ENCODE measurements at regions not wholly inside any gene's neighbourhood (a gene's known extent, or its start where the extent isn't known, plus 50 kb on each side); places are given as distances from the start of the nearest gene placed in this dataset.

GRCh38 chr3:176415661-176416295 lies 781.5 kb downstream of the TBL1XR1 start:
- H3K4me1 Mint-ChIP-seq (ENCODE audit: low read depth): no peaks in the 10 kb centered on the region
- H3K27me3 Mint-ChIP-seq (ENCODE audit: low read depth): no peaks in the 10 kb centered on the region

DNA sequence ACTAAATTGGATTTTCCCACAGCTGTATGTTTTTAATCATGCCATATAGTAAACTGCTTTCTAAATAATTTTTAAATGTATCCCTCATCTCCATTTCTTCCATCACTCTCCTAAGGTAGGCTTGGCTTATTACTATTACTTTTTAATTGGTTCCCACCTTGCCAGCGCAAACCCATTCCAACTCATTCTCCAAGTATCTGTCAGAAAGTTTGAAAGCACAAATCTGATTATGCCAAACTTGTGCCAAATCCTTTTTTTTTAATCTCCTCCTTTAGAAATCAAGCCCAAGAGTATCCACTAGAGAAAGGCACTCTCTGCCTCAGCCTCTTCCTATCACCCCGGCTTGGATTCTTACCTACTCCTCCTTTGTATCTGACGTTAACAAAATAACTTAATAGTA lies 784.5 kb downstream of the TBL1XR1 start:
- H3K9me3 Mint-ChIP-seq: peaks cover 0 to 6% of the 10 kb centered on the region in 2 donors
- no peaks in the 10 kb centered on the region for H3K36me3 Mint-ChIP-seq (ENCODE audit: insufficient read depth in 2 of 2)
- ATAC-seq (replicated peaks in 1 of 2) (no peak), DNase-seq (no peak)
- no peak overlapping the region for H3K27ac Mint-ChIP-seq
- no peaks in the 10 kb centered on the region for H3K27me3 Mint-ChIP-seq (ENCODE audit: low read depth)
- H3K4me3 Mint-ChIP-seq: no peak overlapping the region
- no peaks in the 10 kb centered on the region for H3K4me1 Mint-ChIP-seq (ENCODE audit: low read depth)

More at GRCh38 chr3:176415661-176416295, 781.5 kb downstream of the TBL1XR1 start:
- DNase-seq (no peak), ATAC-seq (replicated peaks in 1 of 2) (no peak)
- H3K9me3 Mint-ChIP-seq: peaks cover 0 to 6% of the 10 kb centered on the region in 2 donors
- no peaks in the 10 kb centered on the region for H3K36me3 Mint-ChIP-seq (ENCODE audit: insufficient read depth in 2 of 2)
- H3K4me3 Mint-ChIP-seq: no peak overlapping the region
- H3K27ac Mint-ChIP-seq: no peak overlapping the region

- ATAC-seq (replicated peaks in 1 of 2): no peak
- Mint-ChIP-seq H3K9me3 (peaks cover 4 to 5% of the 10 kb centered on the region in 2 donors), H3K4me1 (ENCODE audit: low read depth) (no peaks in the 10 kb centered on the region), H3K27ac (no peak overlapping the region), H3K27me3 (ENCODE audit: low read depth) (no peaks in the 10 kb centered on the region), H3K4me3 (no peak overlapping the region), H3K36me3 (ENCODE audit: insufficient read depth in 2 of 2) (no peaks in the 10 kb centered on the region)
- DNase-seq: no peak
These were observed 793.8 kb downstream of the TBL1XR1 start for GRCh38 chr3:176403531-176403930.

DNA sequence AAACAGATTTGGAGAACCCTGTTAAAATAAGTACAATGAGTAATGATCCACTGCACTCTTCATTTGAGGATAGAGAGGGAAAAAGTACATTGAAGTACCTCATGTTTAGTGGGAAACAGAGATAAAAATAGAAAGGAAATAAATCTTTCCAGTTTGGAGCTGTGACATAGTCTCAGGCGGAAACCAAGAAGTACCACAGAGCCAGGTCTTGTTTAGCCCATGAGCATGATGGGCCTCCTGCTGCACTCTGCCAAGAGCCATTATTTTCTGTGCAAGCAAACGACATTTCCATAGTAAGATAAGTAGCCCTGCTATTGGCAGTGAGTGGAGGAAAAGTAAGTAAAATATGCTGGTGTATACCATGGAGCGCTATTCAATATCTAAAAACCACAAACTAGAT lies 796.1 kb downstream of the TBL1XR1 start:
- peaks cover 0 to 2% of the 10 kb centered on the region in 2 donors for H3K36me3 Mint-ChIP-seq (ENCODE audit: insufficient read depth in 2 of 2)
- H3K4me3 Mint-ChIP-seq: no peak overlapping the region
- DNase-seq (no peak), ATAC-seq (replicated peaks in 1 of 2) (no peak)
- no peak overlapping the region for H3K27ac Mint-ChIP-seq
- H3K4me1 Mint-ChIP-seq (ENCODE audit: low read depth): no peaks in the 10 kb centered on the region
- no peaks in the 10 kb centered on the region for H3K27me3 Mint-ChIP-seq (ENCODE audit: low read depth)
- H3K9me3 Mint-ChIP-seq: peaks cover 8 to 11% of the 10 kb centered on the region in 2 donors

DNA sequence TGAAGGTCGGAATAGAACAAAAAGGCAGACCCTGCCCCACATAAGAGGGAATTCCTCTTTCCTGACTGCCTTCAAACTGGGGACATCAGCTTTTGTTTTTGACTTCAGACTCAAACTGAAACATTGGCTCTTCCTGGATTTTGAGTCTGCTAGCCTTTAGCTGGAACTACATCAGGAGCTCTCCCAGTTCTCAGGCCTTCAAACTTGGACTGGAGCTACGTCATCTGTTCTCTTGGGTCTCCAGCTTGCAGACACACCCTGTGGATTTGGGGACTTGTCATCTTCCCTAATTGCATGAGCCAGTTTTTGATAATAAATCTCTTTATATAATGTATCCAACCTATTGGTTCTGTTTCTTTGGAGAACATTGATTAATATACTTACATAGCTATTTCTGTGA lies 798.1 kb downstream of the TBL1XR1 start:
- ATAC-seq (replicated peaks in 1 of 2) (no peak), DNase-seq (no peak)
- Mint-ChIP-seq H3K27ac (no peak overlapping the region), H3K27me3 (ENCODE audit: low read depth) (no peaks in the 10 kb centered on the region), H3K4me1 (ENCODE audit: low read depth) (no peaks in the 10 kb centered on the region), H3K4me3 (no peak overlapping the region), H3K9me3 (peaks cover 9 to 15% of the 10 kb centered on the region in 2 donors), H3K36me3 (ENCODE audit: insufficient read depth in 2 of 2) (peaks cover 0 to 2% of the 10 kb centered on the region in 2 donors)

GRCh38 chr3:176395240-176395639 lies 802.0 kb downstream of the TBL1XR1 start:
- H3K36me3 Mint-ChIP-seq (ENCODE audit: insufficient read depth in 2 of 2): peaks cover 0 to 5% of the 10 kb centered on the region in 2 donors
- peaks cover 9 to 16% of the 10 kb centered on the region in 2 donors for H3K9me3 Mint-ChIP-seq
- no peak overlapping the region for H3K4me3 Mint-ChIP-seq
- DNase-seq (no peak), ATAC-seq (replicated peaks in 1 of 2) (no peak)
- no peaks in the 10 kb centered on the region for H3K27me3 Mint-ChIP-seq (ENCODE audit: low read depth)
- no peak overlapping the region for H3K27ac Mint-ChIP-seq
- H3K4me1 Mint-ChIP-seq (ENCODE audit: low read depth): no peaks in the 10 kb centered on the region

- no peaks in the 10 kb centered on the region for H3K27me3 Mint-ChIP-seq (ENCODE audit: low read depth)
- peaks cover 6 to 7% of the 10 kb centered on the region in 2 donors for H3K9me3 Mint-ChIP-seq
- no peak for DNase-seq
- no peaks in the 10 kb centered on the region for H3K36me3 Mint-ChIP-seq (ENCODE audit: insufficient read depth in 2 of 2)
- no peak overlapping the region for H3K27ac Mint-ChIP-seq
- H3K4me1 Mint-ChIP-seq (ENCODE audit: low read depth): no peaks in the 10 kb centered on the region
- no peak overlapping the region for H3K4me3 Mint-ChIP-seq
- ATAC-seq (replicated peaks in 1 of 2): no peak
These were observed 818.5 kb downstream of the TBL1XR1 start for GRCh38 chr3:176378789-176379188.

DNA sequence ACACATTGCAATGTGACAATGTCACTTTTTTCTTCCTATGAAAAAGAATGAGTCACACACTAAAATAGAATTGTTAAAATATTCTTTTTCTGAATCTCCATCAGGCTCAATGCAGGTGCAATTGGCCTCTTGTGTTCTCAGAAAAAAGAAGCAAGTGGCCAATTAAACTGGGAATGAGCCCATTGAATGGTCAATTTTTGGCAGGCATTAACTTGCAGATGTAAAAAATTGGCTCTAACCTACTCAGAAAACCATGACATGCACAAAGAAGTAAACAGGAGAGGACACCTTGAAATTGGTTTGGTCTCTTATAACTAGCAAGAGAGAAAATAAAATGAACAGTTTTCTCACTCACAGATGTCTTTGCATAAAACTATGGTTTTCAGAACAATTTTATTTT lies 820.8 kb downstream of the TBL1XR1 start:
- no peak for ATAC-seq (replicated peaks in 1 of 2)
- H3K4me3 Mint-ChIP-seq: no peak overlapping the region
- no peaks in the 10 kb centered on the region for H3K36me3 Mint-ChIP-seq (ENCODE audit: insufficient read depth in 2 of 2)
- no peak overlapping the region for H3K27ac Mint-ChIP-seq
- H3K4me1 Mint-ChIP-seq (ENCODE audit: low read depth): no peaks in the 10 kb centered on the region
- H3K9me3 Mint-ChIP-seq: peaks cover under 1 to 6% of the 10 kb centered on the region in 2 donors
- no peaks in the 10 kb centered on the region for H3K27me3 Mint-ChIP-seq (ENCODE audit: low read depth)
- DNase-seq: no peak

GRCh38 chr3:176375519-176375918 lies 821.8 kb downstream of the TBL1XR1 start:
- Mint-ChIP-seq H3K4me3 (no peak overlapping the region), H3K36me3 (ENCODE audit: insufficient read depth in 2 of 2) (no peaks in the 10 kb centered on the region), H3K27ac (no peak overlapping the region), H3K4me1 (ENCODE audit: low read depth) (no peaks in the 10 kb centered on the region), H3K27me3 (ENCODE audit: low read depth) (no peaks in the 10 kb centered on the region), H3K9me3 (peaks cover 0 to 4% of the 10 kb centered on the region in 2 donors)
- ATAC-seq (replicated peaks in 1 of 2) (no peak), DNase-seq (no peak)

DNA sequence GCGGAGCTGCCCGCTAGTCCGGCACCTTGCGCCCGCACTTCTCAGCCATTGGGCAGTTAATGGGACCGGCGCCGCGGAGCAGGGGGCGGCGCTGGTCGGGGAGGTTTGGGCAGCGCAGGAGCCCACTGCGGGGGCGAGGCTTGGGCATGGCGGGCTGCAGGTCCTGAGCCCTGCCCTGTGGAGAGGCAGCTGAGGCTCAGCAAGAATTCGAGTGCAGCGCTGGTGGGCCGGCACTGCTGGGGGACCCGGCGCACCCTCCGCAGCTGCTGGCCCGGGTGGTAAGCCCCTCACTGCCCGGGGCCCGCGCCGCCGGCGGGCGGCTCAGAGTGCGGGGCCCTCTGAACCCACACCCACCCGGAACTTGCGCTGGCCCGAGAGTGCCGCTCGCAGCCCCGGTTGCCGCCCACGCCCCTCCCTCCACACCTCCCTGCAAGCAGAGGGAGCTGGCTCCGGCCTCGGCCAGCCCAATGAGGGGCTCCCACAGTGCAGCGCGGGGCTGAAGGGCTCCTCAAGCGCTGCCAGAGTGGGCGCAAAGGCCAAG lies 835.0 kb downstream of the TBL1XR1 start:
- ATAC-seq (replicated peaks in 1 of 2) (no peak), DNase-seq (no peak)
- Mint-ChIP-seq H3K9me3 (peaks cover 1 to 4% of the 10 kb centered on the region in 2 donors), H3K4me3 (no peak overlapping the region), H3K36me3 (ENCODE audit: insufficient read depth in 2 of 2) (no peaks in the 10 kb centered on the region), H3K27ac (no peak overlapping the region), H3K27me3 (ENCODE audit: low read depth) (no peaks in the 10 kb centered on the region), H3K4me1 (ENCODE audit: low read depth) (no peaks in the 10 kb centered on the region)

GRCh38 chr3:176359211-176359610 lies 838.1 kb downstream of the TBL1XR1 start:
- Mint-ChIP-seq H3K27ac (no peak overlapping the region), H3K4me1 (ENCODE audit: low read depth) (no peaks in the 10 kb centered on the region), H3K36me3 (ENCODE audit: insufficient read depth in 2 of 2) (no peaks in the 10 kb centered on the region), H3K9me3 (peaks cover 1 to 2% of the 10 kb centered on the region in 2 donors), H3K4me3 (no peak overlapping the region), H3K27me3 (ENCODE audit: low read depth) (no peaks in the 10 kb centered on the region)
- DNase-seq: no peak
- no peak for ATAC-seq (replicated peaks in 1 of 2)

DNA sequence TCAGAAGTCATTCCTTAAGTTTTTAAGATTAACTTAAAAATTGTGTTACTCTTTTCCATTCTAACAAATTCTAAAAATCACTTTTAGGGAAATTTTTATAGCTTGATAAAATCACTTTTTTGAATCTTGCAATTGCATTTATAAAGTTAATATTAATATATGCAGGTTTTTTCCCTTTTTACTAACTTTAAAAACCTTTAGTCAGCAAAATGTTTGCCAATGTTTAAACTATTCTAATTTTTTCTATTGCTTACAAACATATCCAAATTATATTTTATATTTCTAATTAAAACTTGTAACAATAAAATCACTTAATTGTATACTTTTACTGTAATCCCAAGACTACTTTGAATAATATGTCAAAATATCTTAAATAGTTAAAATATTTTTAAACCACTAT lies 839.4 kb downstream of the TBL1XR1 start:
- Mint-ChIP-seq H3K4me1 (ENCODE audit: low read depth) (no peaks in the 10 kb centered on the region), H3K4me3 (no peak overlapping the region), H3K27ac (no peak overlapping the region), H3K27me3 (ENCODE audit: low read depth) (no peaks in the 10 kb centered on the region), H3K9me3 (peaks cover 0 to 3% of the 10 kb centered on the region in 2 donors), H3K36me3 (ENCODE audit: insufficient read depth in 2 of 2) (no peaks in the 10 kb centered on the region)
- no peak for DNase-seq
- no peak for ATAC-seq (replicated peaks in 1 of 2)

DNA sequence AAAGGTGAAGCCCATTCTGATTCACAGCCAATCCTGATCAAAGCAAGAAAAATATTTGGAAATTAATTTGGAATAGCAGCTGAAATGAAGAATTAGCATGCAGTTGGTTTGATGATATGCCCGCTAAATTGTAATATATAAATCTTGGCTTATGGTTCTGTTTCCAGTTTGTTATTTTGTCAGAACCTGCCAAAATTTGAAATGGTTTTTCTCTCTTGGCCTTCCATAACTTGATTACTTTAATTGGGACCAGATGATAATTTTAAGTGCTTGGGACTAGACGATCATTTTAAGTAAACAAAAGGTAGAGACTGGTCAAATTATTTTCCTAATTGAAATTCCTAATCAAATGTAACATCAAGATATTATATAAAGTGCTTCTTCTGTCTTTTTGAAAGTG lies 842.4 kb downstream of the TBL1XR1 start:
- ATAC-seq (replicated peaks in 1 of 2): no peak
- Mint-ChIP-seq H3K27me3 (ENCODE audit: low read depth) (no peaks in the 10 kb centered on the region), H3K4me3 (no peak overlapping the region), H3K27ac (no peak overlapping the region), H3K4me1 (ENCODE audit: low read depth) (no peaks in the 10 kb centered on the region), H3K36me3 (ENCODE audit: insufficient read depth in 2 of 2) (no peaks in the 10 kb centered on the region), H3K9me3 (peaks cover 1 to 7% of the 10 kb centered on the region in 2 donors)
- DNase-seq: no peak
